ENCODE measurements at regions not wholly inside any gene's neighbourhood (a gene's known extent, or its start where the extent isn't known, plus 50 kb on each side); places are given as distances from the start of the nearest gene placed in this dataset.
"Not testable (repeated sequence)": the region's sequence is repeated elsewhere in the genome, so short reads cannot be mapped to it uniquely, and the experiment has no call there.

GRCh38 chr18:70414315-70414900 is 125.6 kb downstream of the SOCS6 start:
- Histone ChIP-seq H3K27ac (ENCODE audit: low read depth, low read length) (no peak overlapping the region), H3K4me1 (ENCODE audit: control insufficient read depth, insufficient read depth, low read length) (no peaks in the 10 kb centered on the region), H3K9ac (ENCODE audit: low read length) (no peak overlapping the region), H3K27me3 (ENCODE audit: control insufficient read depth, insufficient read depth, low read length) (no peaks in the 10 kb centered on the region), H3K4me3 (ENCODE audit: low read length) (no peak overlapping the region), H3K36me3 (ENCODE audit: control insufficient read depth, insufficient read depth, low read length) (no peaks in the 10 kb centered on the region)

- Histone ChIP-seq H3K4me3 (ENCODE audit: low read length) (no peak overlapping the region), H3K4me1 (ENCODE audit: control insufficient read depth, insufficient read depth, low read length) (no peaks in the 10 kb centered on the region), H3K27me3 (ENCODE audit: control insufficient read depth, insufficient read depth, low read length) (no peaks in the 10 kb centered on the region), H3K27ac (ENCODE audit: low read depth, low read length) (no peak overlapping the region), H3K9ac (ENCODE audit: low read length) (no peak overlapping the region), H3K36me3 (ENCODE audit: control insufficient read depth, insufficient read depth, low read length) (no peaks in the 10 kb centered on the region)
These were observed 124.6 kb downstream of the SOCS6 start for GRCh38 chr18:70413455-70413854.

GRCh38 chr18:70411876-70412435 is 123.1 kb downstream of the SOCS6 start:
- H3K27ac ChIP-seq (ENCODE audit: low read depth, low read length) = no peak overlapping the region
- no peaks in the 10 kb centered on the region for H3K4me1 ChIP-seq (ENCODE audit: control insufficient read depth, insufficient read depth, low read length)
- H3K36me3 ChIP-seq (ENCODE audit: control insufficient read depth, insufficient read depth, low read length) = no peaks in the 10 kb centered on the region
- no peak overlapping the region for H3K4me3 ChIP-seq (ENCODE audit: low read length)
- H3K27me3 ChIP-seq (ENCODE audit: control insufficient read depth, insufficient read depth, low read length) = no peaks in the 10 kb centered on the region
- H3K9ac ChIP-seq (ENCODE audit: low read length) = no peak overlapping the region

GRCh38 chr18:70411307-70411706 is 122.5 kb downstream of the SOCS6 start:
- Histone ChIP-seq H3K9ac (ENCODE audit: low read length) (no peak overlapping the region), H3K27ac (ENCODE audit: low read depth, low read length) (no peak overlapping the region), H3K36me3 (ENCODE audit: control insufficient read depth, insufficient read depth, low read length) (no peaks in the 10 kb centered on the region), H3K4me3 (ENCODE audit: low read length) (no peak overlapping the region), H3K4me1 (ENCODE audit: control insufficient read depth, insufficient read depth, low read length) (no peaks in the 10 kb centered on the region), H3K27me3 (ENCODE audit: control insufficient read depth, insufficient read depth, low read length) (no peaks in the 10 kb centered on the region)

- H3K4me3 ChIP-seq (ENCODE audit: low read length) = no peak overlapping the region
- no peak overlapping the region for H3K9ac ChIP-seq (ENCODE audit: low read length)
- no peaks in the 10 kb centered on the region for H3K36me3 ChIP-seq (ENCODE audit: control insufficient read depth, insufficient read depth, low read length)
- no peaks in the 10 kb centered on the region for H3K4me1 ChIP-seq (ENCODE audit: control insufficient read depth, insufficient read depth, low read length)
- no peaks in the 10 kb centered on the region for H3K27me3 ChIP-seq (ENCODE audit: control insufficient read depth, insufficient read depth, low read length)
- H3K27ac ChIP-seq (ENCODE audit: low read depth, low read length) = no peak overlapping the region
These were observed 116.2 kb downstream of the SOCS6 start for GRCh38 chr18:70405052-70405451.

GRCh38 chr18:70400476-70400875 is 111.6 kb downstream of the SOCS6 start:
- Histone ChIP-seq H3K36me3 (ENCODE audit: control insufficient read depth, insufficient read depth, low read length) (no peaks in the 10 kb centered on the region), H3K4me3 (ENCODE audit: low read length) (no peak overlapping the region), H3K27me3 (ENCODE audit: control insufficient read depth, insufficient read depth, low read length) (no peaks in the 10 kb centered on the region), H3K4me1 (ENCODE audit: control insufficient read depth, insufficient read depth, low read length) (no peaks in the 10 kb centered on the region), H3K27ac (ENCODE audit: low read depth, low read length) (no peak overlapping the region), H3K9ac (ENCODE audit: low read length) (no peak overlapping the region)

- Histone ChIP-seq H3K27me3 (ENCODE audit: control insufficient read depth, insufficient read depth, low read length) (no peaks in the 10 kb centered on the region), H3K4me1 (ENCODE audit: control insufficient read depth, insufficient read depth, low read length) (no peaks in the 10 kb centered on the region), H3K9ac (ENCODE audit: low read length) (no peak overlapping the region), H3K36me3 (ENCODE audit: control insufficient read depth, insufficient read depth, low read length) (no peaks in the 10 kb centered on the region), H3K27ac (ENCODE audit: low read depth, low read length) (no peak overlapping the region), H3K4me3 (ENCODE audit: low read length) (no peak overlapping the region)
These were observed 109.2 kb downstream of the SOCS6 start for GRCh38 chr18:70398076-70398475.

- H3K27me3 ChIP-seq (ENCODE audit: control insufficient read depth, insufficient read depth, low read length) = no peaks in the 10 kb centered on the region
- H3K4me1 ChIP-seq (ENCODE audit: control insufficient read depth, insufficient read depth, low read length) = no peaks in the 10 kb centered on the region
- H3K27ac ChIP-seq (ENCODE audit: low read depth, low read length) = no peak overlapping the region
- no peak overlapping the region for H3K9ac ChIP-seq (ENCODE audit: low read length)
- H3K36me3 ChIP-seq (ENCODE audit: control insufficient read depth, insufficient read depth, low read length) = no peaks in the 10 kb centered on the region
- H3K4me3 ChIP-seq (ENCODE audit: low read length) = no peak overlapping the region
These were observed 108.5 kb downstream of the SOCS6 start for GRCh38 chr18:70397259-70397925.

GRCh38 chr18:70395771-70396170 is 106.9 kb downstream of the SOCS6 start:
- H3K27ac ChIP-seq (ENCODE audit: low read depth, low read length); H3K9ac ChIP-seq (ENCODE audit: low read length); H3K4me3 ChIP-seq (ENCODE audit: low read length); H3K36me3 ChIP-seq (ENCODE audit: control insufficient read depth, insufficient read depth, low read length); H3K27me3 ChIP-seq (ENCODE audit: control insufficient read depth, insufficient read depth, low read length); H3K4me1 ChIP-seq (ENCODE audit: control insufficient read depth, insufficient read depth, low read length): not testable (repeated sequence)

GRCh38 chr18:70394672-70395071 is 105.8 kb downstream of the SOCS6 start:
- no peaks in the 10 kb centered on the region for H3K4me1 ChIP-seq (ENCODE audit: control insufficient read depth, insufficient read depth, low read length)
- H3K36me3 ChIP-seq (ENCODE audit: control insufficient read depth, insufficient read depth, low read length) = no peaks in the 10 kb centered on the region
- no peak overlapping the region for H3K4me3 ChIP-seq (ENCODE audit: low read length)
- no peak overlapping the region for H3K27ac ChIP-seq (ENCODE audit: low read depth, low read length)
- H3K27me3 ChIP-seq (ENCODE audit: control insufficient read depth, insufficient read depth, low read length) = no peaks in the 10 kb centered on the region
- H3K9ac ChIP-seq (ENCODE audit: low read length) = no peak overlapping the region

- Histone ChIP-seq H3K4me3 (ENCODE audit: low read length) (no peak overlapping the region), H3K27ac (ENCODE audit: low read depth, low read length) (no peak overlapping the region), H3K36me3 (ENCODE audit: control insufficient read depth, insufficient read depth, low read length) (no peaks in the 10 kb centered on the region), H3K9ac (ENCODE audit: low read length) (no peak overlapping the region), H3K27me3 (ENCODE audit: control insufficient read depth, insufficient read depth, low read length) (no peaks in the 10 kb centered on the region), H3K4me1 (ENCODE audit: control insufficient read depth, insufficient read depth, low read length) (no peaks in the 10 kb centered on the region)
These were observed 101.7 kb downstream of the SOCS6 start for GRCh38 chr18:70390371-70391090.

GRCh38 chr18:70389036-70389435 is 100.2 kb downstream of the SOCS6 start:
- H3K4me1 ChIP-seq (ENCODE audit: control insufficient read depth, insufficient read depth, low read length); H3K9ac ChIP-seq (ENCODE audit: low read length): not testable (repeated sequence)

More at GRCh38 chr18:70389036-70389435, 100.2 kb downstream of the SOCS6 start:
- not testable (repeated sequence) for H3K27me3 ChIP-seq (ENCODE audit: control insufficient read depth, insufficient read depth, low read length); H3K36me3 ChIP-seq (ENCODE audit: control insufficient read depth, insufficient read depth, low read length); H3K4me3 ChIP-seq (ENCODE audit: low read length); H3K27ac ChIP-seq (ENCODE audit: low read depth, low read length)
